Astrocyte (in vitro differentiated cells and primary cell): ENCODE measurements at regions not wholly inside any gene's neighbourhood (a gene's known extent, or its start where the extent isn't known, plus 50 kb on each side); places are given as distances from the start of the nearest gene placed in this dataset.
A peak's percentile ranks its signal among the peaks of the same experiment; 100 is the strongest.

Experiments
- DNase-seq: peaks from one replicate; pipeline ENCODE4 v3.0.0-alpha.2; 2010; ENCODE audit warnings: low read depth
- FAIRE-seq: peaks from 2 replicates; lab custom pipeline; 2011; peaks lifted over from hg19 to GRCh38; lab: Jason Lieb, UNC
- H2AFZ ChIP-seq: 2 replicates; pipeline ENCODE4 v1.6.0; 2012; ENCODE audit warnings: low read depth, low read length, inconsistent platforms
- H3K27ac ChIP-seq: 2 replicates; pipeline ENCODE4 v1.5.1; 2011; ENCODE audit warnings: low read depth, low read length, inconsistent platforms
- H3K27me3 ChIP-seq: 2 replicates; pipeline ENCODE4 v1.6.0; 2011; ENCODE audit warnings: low read length, inconsistent platforms; ENCODE audit not compliant: insufficient read depth
- H3K36me3 ChIP-seq: 2 replicates; pipeline ENCODE4 v1.5.1; 2011; ENCODE audit warnings: low read length, inconsistent platforms; ENCODE audit not compliant: insufficient read depth
- H3K4me1 ChIP-seq: 2 replicates; pipeline ENCODE4 v1.5.1; 2011; ENCODE audit warnings: low read length, inconsistent platforms; ENCODE audit not compliant: insufficient read depth
- H3K4me2 ChIP-seq: 2 replicates; pipeline ENCODE4 v1.6.0; 2012; ENCODE audit warnings: low read length, inconsistent platforms
- H3K4me3 ChIP-seq: 2 replicates; pipeline ENCODE4 v1.5.1; 2011; ENCODE audit warnings: low read depth, mild to moderate bottlenecking, low read length, inconsistent platforms; ENCODE audit not compliant: insufficient read depth
- H3K79me2 ChIP-seq: 2 replicates; pipeline ENCODE4 v1.6.0; 2012; ENCODE audit warnings: mild to moderate bottlenecking, low read length, inconsistent platforms; ENCODE audit not compliant: insufficient read depth
- H3K9ac ChIP-seq: 2 replicates; pipeline ENCODE4 v1.6.0; 2012; ENCODE audit warnings: mild to moderate bottlenecking, low read length, inconsistent platforms
- H3K9me3 ChIP-seq: 2 replicates; pipeline ENCODE4 v1.5.1; 2012; ENCODE audit warnings: low read depth, mild to moderate bottlenecking, low read length, inconsistent platforms; ENCODE audit not compliant: insufficient read depth
- H4K20me1 ChIP-seq: 2 replicates; pipeline ENCODE4 v1.6.0; 2012; ENCODE audit warnings: low read length, inconsistent platforms; ENCODE audit not compliant: insufficient read depth
- H3K27ac Mint-ChIP-seq: one replicate; pipeline ENCODE4 v1.8.0; 2021; ENCODE audit warnings: mild to moderate bottlenecking, mixed read lengths; ENCODE audit not compliant: unreplicated experiment
- H3K27me3 Mint-ChIP-seq: one replicate; pipeline ENCODE4 v1.8.0; 2021; ENCODE audit warnings: low read depth, mixed read lengths; ENCODE audit not compliant: unreplicated experiment
- H3K36me3 Mint-ChIP-seq: one replicate; pipeline ENCODE4 v1.8.0; 2021; ENCODE audit warnings: low read depth, mixed read lengths; ENCODE audit not compliant: unreplicated experiment
- H3K4me1 Mint-ChIP-seq: one replicate; pipeline ENCODE4 v1.8.0; 2021; ENCODE audit warnings: low read depth, mixed read lengths; ENCODE audit not compliant: unreplicated experiment
- H3K4me3 Mint-ChIP-seq: one replicate; pipeline ENCODE4 v1.8.0; 2021; ENCODE audit warnings: mild to moderate bottlenecking, moderate library complexity, mixed read lengths; ENCODE audit not compliant: unreplicated experiment
- H3K9me3 Mint-ChIP-seq: one replicate; pipeline ENCODE4 v1.8.0; 2021; ENCODE audit warnings: mild to moderate bottlenecking, mixed read lengths; ENCODE audit not compliant: unreplicated experiment
- EZH2 ChIP-seq: IDR thresholded peaks from 2 replicates; pipeline ENCODE4 v1.6.1; 2012; ENCODE audit warnings: mild to moderate bottlenecking, low read length, inconsistent platforms; ENCODE audit not compliant: insufficient read depth
- TF ChIP-seq, protein P1 (sequence below): IDR thresholded peaks from 2 replicates; pipeline ENCODE4 v1.5.1; 2011; ENCODE audit warnings: low read depth, mild to moderate bottlenecking, inconsistent platforms, low read length, moderate library complexity; ENCODE audit not compliant: insufficient read depth

DNA sequence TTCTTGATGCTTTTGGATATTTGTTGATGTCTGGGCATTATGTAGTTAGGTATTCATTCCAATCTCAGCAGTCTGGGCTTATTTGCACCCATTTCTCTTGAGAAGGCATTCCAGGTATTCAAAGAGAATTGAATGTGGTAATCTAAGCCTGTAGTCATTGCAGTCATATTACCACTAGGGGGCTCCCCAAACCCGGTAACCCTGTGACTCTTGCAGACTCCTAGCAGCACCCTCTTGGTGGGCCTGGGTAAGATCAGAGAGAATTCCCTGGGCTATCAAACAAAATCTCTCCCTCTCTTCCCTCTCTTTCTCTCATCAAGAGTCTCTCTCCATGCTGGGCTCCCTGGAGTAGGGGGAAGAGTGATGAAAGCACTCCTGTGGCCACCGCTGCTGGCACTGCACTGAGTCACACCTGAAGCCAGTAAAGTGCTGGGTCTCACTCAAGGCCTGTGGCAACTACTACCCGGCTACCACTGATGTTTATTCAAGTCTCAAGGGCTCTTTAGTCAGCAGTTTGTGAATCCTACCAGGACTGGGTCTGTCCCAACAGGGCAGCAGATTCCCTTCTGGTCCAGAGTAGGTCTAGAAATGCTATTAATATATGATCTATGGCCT lies 187.7 kb upstream of the NUDT10 start:
- Mint-ChIP-seq H3K36me3 (no peaks in the 10 kb centered on the region), H3K27me3 (no peaks in the 10 kb centered on the region), H3K4me3 (no peak overlapping the region), H3K4me1 (no peaks in the 10 kb centered on the region), H3K27ac (no peak overlapping the region), H3K9me3 (no peaks in the 10 kb centered on the region)
- Histone ChIP-seq H2AFZ (no peak overlapping the region), H3K27ac (no peak overlapping the region), H3K27me3 (no peaks in the 10 kb centered on the region), H3K4me2 (no peak overlapping the region), H3K9me3 (no peaks in the 10 kb centered on the region), H3K4me1 (no peaks in the 10 kb centered on the region), H3K79me2 (no peaks in the 10 kb centered on the region), H3K9ac (no peak overlapping the region), H3K36me3 (no peaks in the 10 kb centered on the region), H4K20me1 (no peaks in the 10 kb centered on the region), H3K4me3 (no peak overlapping the region)
- TF ChIP-seq, protein P1, sequence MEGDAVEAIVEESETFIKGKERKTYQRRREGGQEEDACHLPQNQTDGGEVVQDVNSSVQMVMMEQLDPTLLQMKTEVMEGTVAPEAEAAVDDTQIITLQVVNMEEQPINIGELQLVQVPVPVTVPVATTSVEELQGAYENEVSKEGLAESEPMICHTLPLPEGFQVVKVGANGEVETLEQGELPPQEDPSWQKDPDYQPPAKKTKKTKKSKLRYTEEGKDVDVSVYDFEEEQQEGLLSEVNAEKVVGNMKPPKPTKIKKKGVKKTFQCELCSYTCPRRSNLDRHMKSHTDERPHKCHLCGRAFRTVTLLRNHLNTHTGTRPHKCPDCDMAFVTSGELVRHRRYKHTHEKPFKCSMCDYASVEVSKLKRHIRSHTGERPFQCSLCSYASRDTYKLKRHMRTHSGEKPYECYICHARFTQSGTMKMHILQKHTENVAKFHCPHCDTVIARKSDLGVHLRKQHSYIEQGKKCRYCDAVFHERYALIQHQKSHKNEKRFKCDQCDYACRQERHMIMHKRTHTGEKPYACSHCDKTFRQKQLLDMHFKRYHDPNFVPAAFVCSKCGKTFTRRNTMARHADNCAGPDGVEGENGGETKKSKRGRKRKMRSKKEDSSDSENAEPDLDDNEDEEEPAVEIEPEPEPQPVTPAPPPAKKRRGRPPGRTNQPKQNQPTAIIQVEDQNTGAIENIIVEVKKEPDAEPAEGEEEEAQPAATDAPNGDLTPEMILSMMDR = peak; percentile 50
- TF ChIP-seq EZH2 = no peak
- FAIRE-seq (peak; percentile 96), DNase-seq (peak; percentile 1)

DNA sequence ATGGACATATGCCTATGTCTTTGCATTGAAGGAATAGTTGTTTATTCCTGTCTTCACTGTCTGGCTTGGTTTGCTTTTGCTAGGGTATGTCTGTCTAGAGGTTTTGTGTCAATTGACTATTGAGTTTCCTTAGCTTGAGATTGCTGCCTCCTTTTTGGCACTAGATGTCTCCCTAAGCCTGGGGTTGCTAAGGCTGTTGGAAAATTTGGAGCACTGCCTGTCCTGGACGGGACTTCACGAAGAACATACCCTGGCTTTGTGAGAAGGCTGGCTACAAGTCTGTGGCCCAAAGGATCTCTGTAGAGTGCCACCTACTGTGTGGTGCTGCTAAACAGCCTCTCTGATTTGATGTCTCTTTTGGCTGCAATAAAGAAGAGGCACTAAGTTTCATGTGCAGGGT lies 183.8 kb upstream of the NUDT10 start:
- no peaks in the 10 kb centered on the region for H3K4me1 Mint-ChIP-seq
- Histone ChIP-seq H2AFZ (no peak overlapping the region), H3K27me3 (no peaks in the 10 kb centered on the region), H3K4me3 (no peak overlapping the region), H3K4me1 (no peaks in the 10 kb centered on the region), H3K9me3 (no peaks in the 10 kb centered on the region), H3K4me2 (no peak overlapping the region), H3K79me2 (no peaks in the 10 kb centered on the region), H3K27ac (no peak overlapping the region), H3K36me3 (no peaks in the 10 kb centered on the region), H4K20me1 (no peaks in the 10 kb centered on the region), H3K9ac (no peak overlapping the region)
- FAIRE-seq (no peak), DNase-seq (no peak)
- H3K27ac Mint-ChIP-seq = no peak overlapping the region
- TF ChIP-seq, protein P1 = no peak
- TF ChIP-seq EZH2 = no peak
- H3K4me3 Mint-ChIP-seq = no peak overlapping the region
- H3K36me3 Mint-ChIP-seq = no peaks in the 10 kb centered on the region
- no peaks in the 10 kb centered on the region for H3K9me3 Mint-ChIP-seq
- no peaks in the 10 kb centered on the region for H3K27me3 Mint-ChIP-seq

DNA sequence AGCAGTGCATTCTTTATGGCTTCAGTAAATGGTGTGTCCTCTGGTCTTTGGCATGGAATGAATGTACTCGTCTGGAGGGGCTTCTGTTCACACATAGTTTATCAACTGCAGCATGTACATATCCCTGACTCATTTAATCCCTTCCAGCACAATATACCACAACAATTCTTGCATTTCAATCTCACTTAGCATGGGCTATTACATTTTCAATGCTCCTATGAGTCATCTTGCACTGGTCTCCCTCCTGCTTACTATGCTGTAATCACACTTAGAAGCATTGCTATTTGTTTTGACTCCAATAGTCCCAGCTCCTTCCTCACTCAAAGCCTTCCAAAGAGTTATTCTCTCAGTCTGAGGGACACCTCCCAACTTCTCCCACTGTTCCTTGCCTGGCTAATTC lies 180.9 kb upstream of the NUDT10 start:
- Mint-ChIP-seq H3K36me3 (no peaks in the 10 kb centered on the region), H3K4me1 (no peaks in the 10 kb centered on the region), H3K4me3 (no peak overlapping the region), H3K9me3 (no peaks in the 10 kb centered on the region), H3K27me3 (no peaks in the 10 kb centered on the region), H3K27ac (no peak overlapping the region)
- no peaks in the 10 kb centered on the region for H3K27me3 ChIP-seq
- H3K4me1 ChIP-seq = no peaks in the 10 kb centered on the region
- TF ChIP-seq, protein P1 = no peak
- no peak for TF ChIP-seq EZH2
- no peak overlapping the region for H3K4me2 ChIP-seq
- H3K27ac ChIP-seq = no peak overlapping the region
- peak; percentile 65 for FAIRE-seq
- no peak overlapping the region for H3K4me3 ChIP-seq
- H3K9ac ChIP-seq = no peak overlapping the region
- no peaks in the 10 kb centered on the region for H3K9me3 ChIP-seq
- no peak overlapping the region for H2AFZ ChIP-seq
- no peaks in the 10 kb centered on the region for H4K20me1 ChIP-seq
- no peaks in the 10 kb centered on the region for H3K79me2 ChIP-seq
- H3K36me3 ChIP-seq = no peaks in the 10 kb centered on the region
- DNase-seq = no peak
